CD8-positive, alpha-beta memory T cell (primary cell): ENCODE measurements at regions not wholly inside any gene's neighbourhood (a gene's known extent, or its start where the extent isn't known, plus 50 kb on each side); places are given as distances from the start of the nearest gene placed in this dataset.

Experiments
- CTCF ChIA-PET: fragments of 350-600 bp; sonication (Branson Sonifier 250); formaldehyde crosslinking; loops from one replicate; lab custom pipeline; 2021; ENCODE audit warnings: antibody characterized with exemption; lab: Charles Lee
- POLR2A ChIA-PET: fragments of 350-600 bp; sonication (Branson Sonifier 250); formaldehyde crosslinking; loops from one replicate; lab custom pipeline; 2021; ENCODE audit warnings: antibody characterized with exemption; lab: Charles Lee
- DNase-seq, 5 donors: peaks; one replicate each; pipeline versions ENCODE4 v3.0.0 to v3.0.0-alpha.2; 2020 to 2022; ENCODE audit warnings: mixed read lengths in 1 of 5
- H3K27ac ChIP-seq: one replicate; pipeline ENCODE4 v1.7.0; 2013; ENCODE audit warnings: low read depth, mild to moderate bottlenecking, low read length, moderate library complexity
- H3K27me3 ChIP-seq: 2 replicates; pipeline ENCODE4 v1.7.0; 2013; ENCODE audit warnings: low read length, mild to moderate bottlenecking; ENCODE audit not compliant: insufficient read depth, poor library complexity, severe bottlenecking
- H3K36me3 ChIP-seq: 2 replicates; pipeline ENCODE4 v1.7.0; 2013; ENCODE audit warnings: mild to moderate bottlenecking, low read length, moderate library complexity; ENCODE audit not compliant: insufficient read depth
- H3K4me1 ChIP-seq: 2 replicates; pipeline ENCODE4 v1.7.0; 2013; ENCODE audit warnings: mild to moderate bottlenecking, low read length, moderate library complexity; ENCODE audit not compliant: insufficient read depth
- H3K4me3 ChIP-seq: 2 replicates; pipeline ENCODE4 v1.7.0; 2013; ENCODE audit warnings: mild to moderate bottlenecking, low read length
- H3K9me3 ChIP-seq: 2 replicates; pipeline ENCODE4 v1.7.0; 2013; ENCODE audit warnings: mild to moderate bottlenecking, low read length
- H3K27ac Mint-ChIP-seq, 8 donors: one replicate each; pipeline ENCODE4 v1.8.0; 2020 to 2021; ENCODE audit warnings: mixed read lengths in 8 of 8, mild to moderate bottlenecking in 6 of 8, inconsistent platforms in 3 of 8, moderate library complexity in 3 of 8
- H3K27me3 Mint-ChIP-seq, 2 donors: one replicate each; pipeline ENCODE4 v1.8.0; 2020 to 2021; ENCODE audit warnings: mixed read lengths in 2 of 2, mild to moderate bottlenecking in 1 of 2, moderate library complexity in 1 of 2
- H3K36me3 Mint-ChIP-seq, 3 donors: one replicate each; pipeline ENCODE4 v1.8.0; 2020 to 2021; ENCODE audit warnings: mixed read lengths in 3 of 3, inconsistent platforms in 1 of 3, mild to moderate bottlenecking in 1 of 3
- H3K4me1 Mint-ChIP-seq, 3 donors: one replicate each; pipeline ENCODE4 v1.8.0; 2020 to 2021; ENCODE audit warnings: mixed read lengths in 3 of 3, inconsistent platforms in 1 of 3, mild to moderate bottlenecking in 1 of 3
- H3K4me3 Mint-ChIP-seq, 7 donors: one replicate each; pipeline ENCODE4 v1.8.0; 2020 to 2021; ENCODE audit warnings: mixed read lengths in 7 of 7, mild to moderate bottlenecking in 6 of 7, moderate library complexity in 4 of 7, inconsistent platforms in 2 of 7
- H3K9me3 Mint-ChIP-seq, 5 donors: one replicate each; pipeline ENCODE4 v1.8.0; 2020 to 2022; ENCODE audit warnings: mixed read lengths in 5 of 5, mild to moderate bottlenecking in 3 of 5, moderate library complexity in 2 of 5, inconsistent platforms in 1 of 5

DNA sequence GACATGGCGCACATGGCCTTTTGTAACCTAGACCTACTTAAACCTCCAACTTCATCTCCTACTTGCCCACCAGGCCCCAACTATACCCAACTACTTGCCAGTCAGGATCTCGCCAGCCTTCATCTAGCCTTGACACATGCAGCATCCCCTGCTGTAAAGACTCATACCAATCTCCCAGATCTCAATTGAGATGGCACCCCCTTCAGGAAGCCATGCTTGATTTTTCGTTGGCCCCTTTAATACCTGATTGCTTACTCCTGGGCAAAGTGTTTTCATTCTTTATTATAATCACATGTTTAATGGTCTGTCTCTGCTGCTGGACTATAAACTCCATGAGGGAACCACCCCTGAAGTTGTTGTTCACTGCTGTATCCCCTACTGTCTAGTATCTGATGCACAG, 150.8 kb downstream of the SOX2 start:
- no peaks in the 10 kb centered on the region for H3K4me1 ChIP-seq
- H3K36me3 ChIP-seq = no peaks in the 10 kb centered on the region
- H3K36me3 Mint-ChIP-seq = no peaks in the 10 kb centered on the region
- CTCF ChIA-PET = no interaction called here
- H3K4me3 ChIP-seq = no peak overlapping the region
- H3K27me3 Mint-ChIP-seq = no peaks in the 10 kb centered on the region
- no peak for DNase-seq
- POLR2A ChIA-PET = no interaction called here
- no peaks in the 10 kb centered on the region for H3K4me1 Mint-ChIP-seq
- no peak overlapping the region for H3K4me3 Mint-ChIP-seq
- H3K27ac ChIP-seq = no peak overlapping the region
- peaks cover 0 to 5% (median 0%) of the 10 kb centered on the region in 5 donors for H3K9me3 Mint-ChIP-seq
- no peak overlapping the region for H3K27ac Mint-ChIP-seq
- no peaks in the 10 kb centered on the region for H3K27me3 ChIP-seq
- H3K9me3 ChIP-seq = no peaks in the 10 kb centered on the region

DNA sequence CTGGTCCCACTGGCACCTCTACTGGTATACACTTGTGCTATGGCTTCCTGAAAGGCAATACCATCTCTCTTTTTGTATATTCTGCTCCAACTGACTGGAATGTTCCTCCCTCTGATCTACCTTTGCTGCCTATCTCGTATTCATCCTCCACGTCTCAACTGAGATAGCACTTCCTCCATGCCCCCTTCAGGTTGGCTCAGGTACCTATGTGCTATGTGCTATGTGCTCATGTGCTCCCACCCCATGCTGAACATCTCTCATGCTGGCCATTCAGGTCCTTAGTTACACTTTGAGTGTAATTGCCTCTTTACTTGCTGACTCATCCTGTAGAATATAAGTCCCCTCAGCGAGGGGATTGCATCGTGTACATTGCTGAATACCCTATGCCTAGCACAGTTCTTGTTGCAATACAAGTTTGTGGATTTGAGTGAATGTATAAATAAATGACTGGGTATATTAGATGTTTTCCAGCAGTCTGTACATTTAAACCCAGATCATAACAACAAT, 156.9 kb downstream of the SOX2 start:
- Mint-ChIP-seq H3K27ac (no peak overlapping the region), H3K27me3 (no peaks in the 10 kb centered on the region), H3K4me3 (no peak overlapping the region), H3K36me3 (no peaks in the 10 kb centered on the region), H3K9me3 (peaks cover 0 to 4% (median 0%) of the 10 kb centered on the region in 5 donors), H3K4me1 (no peaks in the 10 kb centered on the region)
- Histone ChIP-seq H3K4me1 (no peaks in the 10 kb centered on the region), H3K27me3 (no peaks in the 10 kb centered on the region), H3K36me3 (no peaks in the 10 kb centered on the region), H3K4me3 (no peak overlapping the region), H3K27ac (no peak overlapping the region), H3K9me3 (no peaks in the 10 kb centered on the region)
- POLR2A ChIA-PET = no interaction called here
- CTCF ChIA-PET = no interaction called here
- no peak for DNase-seq

DNA sequence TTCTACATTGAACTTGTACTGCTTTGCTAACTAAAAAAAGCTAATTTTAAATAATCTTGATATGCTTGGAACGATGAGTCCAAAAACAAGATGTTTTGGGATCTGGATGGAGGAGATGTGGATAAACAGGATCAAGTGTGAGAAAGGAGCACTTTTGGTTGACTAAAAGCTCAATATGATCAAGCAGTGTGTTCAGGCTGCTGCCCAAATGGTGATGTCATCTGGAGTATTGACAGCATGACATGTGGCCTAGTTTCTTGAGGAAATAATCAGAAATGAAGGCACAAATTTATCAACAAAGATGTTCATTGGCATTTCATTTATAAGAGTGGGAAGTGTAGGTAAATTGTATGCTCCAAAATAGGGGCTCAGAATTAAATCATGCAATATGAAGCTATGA, 161.2 kb downstream of the SOX2 start:
- no peaks in the 10 kb centered on the region for H3K27me3 ChIP-seq
- H3K27me3 Mint-ChIP-seq = no peaks in the 10 kb centered on the region
- CTCF ChIA-PET = no interaction called here
- no peaks in the 10 kb centered on the region for H3K4me1 ChIP-seq
- no peak overlapping the region for H3K4me3 ChIP-seq
- H3K36me3 ChIP-seq = no peaks in the 10 kb centered on the region
- no peaks in the 10 kb centered on the region for H3K9me3 ChIP-seq
- POLR2A ChIA-PET = no interaction called here
- peaks cover 0 to 4% (median 0%) of the 10 kb centered on the region in 5 donors for H3K9me3 Mint-ChIP-seq
- no peak overlapping the region for H3K27ac ChIP-seq
- DNase-seq = no peak
- no peaks in the 10 kb centered on the region for H3K4me1 Mint-ChIP-seq
- H3K36me3 Mint-ChIP-seq = no peaks in the 10 kb centered on the region
- no peak overlapping the region for H3K4me3 Mint-ChIP-seq
- no peak overlapping the region for H3K27ac Mint-ChIP-seq

DNA sequence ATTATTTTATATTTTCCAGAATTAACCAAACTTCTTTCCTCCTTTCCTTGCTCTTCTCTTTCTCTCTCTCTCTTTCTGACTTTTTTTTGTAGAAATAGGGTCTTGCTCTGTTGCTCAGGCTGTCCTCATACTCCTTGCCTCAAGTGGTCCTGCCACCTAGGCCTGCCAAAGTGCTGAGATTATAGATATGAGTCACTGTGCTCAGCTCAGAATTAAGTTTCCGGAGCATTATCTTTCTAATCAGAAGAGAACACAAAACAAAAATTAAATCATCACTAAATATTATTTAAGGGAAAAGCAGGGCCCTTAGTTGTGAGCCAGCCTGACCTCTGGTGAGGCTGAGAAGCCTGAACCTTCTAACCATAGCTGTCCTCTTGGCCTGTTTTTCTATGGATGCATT, 168.2 kb downstream of the SOX2 start:
- no peaks in the 10 kb centered on the region for H3K36me3 ChIP-seq
- H3K9me3 ChIP-seq = no peaks in the 10 kb centered on the region
- Mint-ChIP-seq H3K9me3 (peaks cover 0 to 4% (median 0%) of the 10 kb centered on the region in 5 donors), H3K27ac (no peak overlapping the region), H3K4me1 (no peaks in the 10 kb centered on the region), H3K4me3 (no peak overlapping the region), H3K27me3 (no peaks in the 10 kb centered on the region), H3K36me3 (no peaks in the 10 kb centered on the region)
- ChIA-PET CTCF (no interaction called here), POLR2A (no interaction called here)
- DNase-seq = no peak
- no peaks in the 10 kb centered on the region for H3K27me3 ChIP-seq
- H3K4me1 ChIP-seq = no peaks in the 10 kb centered on the region
- H3K27ac ChIP-seq = no peak overlapping the region
- H3K4me3 ChIP-seq = no peak overlapping the region

DNA sequence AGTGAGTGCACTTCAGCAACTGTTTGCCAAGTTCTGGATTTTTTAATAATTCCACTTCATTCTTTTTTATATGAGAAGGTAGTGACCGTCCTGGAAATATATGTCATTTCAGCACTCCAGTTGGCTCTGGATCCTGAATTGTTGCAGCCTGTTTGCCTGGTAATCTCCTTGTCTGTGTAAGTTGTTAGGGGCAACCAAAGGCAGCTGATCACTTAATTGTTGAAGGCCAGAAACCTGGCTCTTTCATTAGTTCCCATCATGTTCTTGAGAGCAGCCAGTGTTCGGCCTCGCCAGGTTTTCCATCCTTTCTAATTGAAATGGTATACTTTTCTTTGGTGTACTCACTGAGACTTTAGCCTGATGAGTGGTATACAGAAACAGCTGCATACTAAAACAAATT, 168.6 kb downstream of the SOX2 start:
- H3K36me3 Mint-ChIP-seq = no peaks in the 10 kb centered on the region
- H3K4me3 Mint-ChIP-seq = no peak overlapping the region
- no peaks in the 10 kb centered on the region for H3K27me3 ChIP-seq
- H3K4me3 ChIP-seq = no peak overlapping the region
- ChIA-PET POLR2A (no interaction called here), CTCF (no interaction called here)
- no peak overlapping the region for H3K27ac ChIP-seq
- DNase-seq = no peak
- peaks cover 0 to 4% (median 0%) of the 10 kb centered on the region in 5 donors for H3K9me3 Mint-ChIP-seq
- no peaks in the 10 kb centered on the region for H3K36me3 ChIP-seq
- H3K4me1 Mint-ChIP-seq = no peaks in the 10 kb centered on the region
- no peaks in the 10 kb centered on the region for H3K9me3 ChIP-seq
- no peaks in the 10 kb centered on the region for H3K27me3 Mint-ChIP-seq
- no peak overlapping the region for H3K27ac Mint-ChIP-seq
- H3K4me1 ChIP-seq = no peaks in the 10 kb centered on the region

DNA sequence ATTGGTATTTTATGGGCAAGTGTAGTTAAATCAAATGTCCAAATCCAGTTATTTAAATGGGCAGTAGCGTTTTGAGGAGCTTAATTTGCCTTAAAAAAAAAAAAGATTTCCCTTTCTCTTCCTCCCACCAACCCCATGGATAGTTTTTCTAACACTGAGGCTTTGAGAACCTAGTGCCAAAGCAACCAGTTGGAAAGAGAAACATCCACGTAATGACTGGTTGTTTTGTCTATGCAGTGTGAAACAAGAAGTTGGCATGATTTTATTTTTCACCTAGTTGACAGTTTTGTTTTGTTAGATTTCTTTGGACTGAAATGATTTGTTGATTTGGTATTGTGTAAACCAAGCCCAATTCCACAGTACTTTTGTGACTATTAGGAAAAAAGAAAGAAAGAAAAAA, 170.0 kb downstream of the SOX2 start:
- no peak for DNase-seq
- Mint-ChIP-seq H3K27me3 (no peaks in the 10 kb centered on the region), H3K27ac (no peak overlapping the region), H3K36me3 (no peaks in the 10 kb centered on the region), H3K9me3 (peaks cover 0 to 4% (median 0%) of the 10 kb centered on the region in 5 donors), H3K4me1 (no peaks in the 10 kb centered on the region), H3K4me3 (no peak overlapping the region)
- ChIA-PET POLR2A (no interaction called here), CTCF (no interaction called here)
- H3K4me3 ChIP-seq = no peak overlapping the region
- H3K27ac ChIP-seq = no peak overlapping the region
- H3K36me3 ChIP-seq = no peaks in the 10 kb centered on the region
- no peaks in the 10 kb centered on the region for H3K4me1 ChIP-seq
- H3K27me3 ChIP-seq = no peaks in the 10 kb centered on the region
- no peaks in the 10 kb centered on the region for H3K9me3 ChIP-seq

DNA sequence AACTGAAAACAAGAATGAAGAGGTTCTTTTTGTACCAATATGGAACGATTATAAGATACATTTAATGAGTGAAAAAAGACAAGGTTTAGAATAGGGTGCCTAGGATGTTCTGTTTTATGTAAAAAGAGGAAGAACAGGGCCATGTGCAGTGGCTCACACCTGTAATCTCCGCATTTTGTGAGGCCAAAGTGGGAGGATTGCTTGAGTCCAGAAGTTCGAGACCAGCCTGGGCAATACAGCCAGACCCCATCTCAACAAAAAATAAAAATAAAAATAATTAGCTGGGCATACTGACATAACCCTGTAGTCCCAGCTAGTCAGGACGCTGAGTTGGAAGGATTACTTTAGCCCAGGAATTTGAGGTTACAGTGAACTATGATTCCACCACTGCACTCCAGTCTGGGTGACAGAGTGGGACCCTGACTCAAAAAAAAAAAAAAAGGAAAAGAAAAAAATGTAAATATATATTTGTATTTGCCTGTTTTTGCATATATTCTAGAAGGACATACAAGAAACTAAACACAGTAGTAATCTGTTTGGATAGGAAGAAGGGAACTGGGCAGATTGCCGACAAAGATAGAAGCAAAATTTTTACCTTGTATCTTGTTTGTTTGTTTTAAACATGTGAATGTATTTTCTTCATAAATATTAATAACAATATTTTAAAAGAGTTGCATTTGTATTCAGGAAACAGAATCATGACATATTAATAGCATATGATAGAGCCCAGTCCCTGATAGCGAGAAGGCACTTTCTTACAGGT, 174.3 kb downstream of the SOX2 start:
- CTCF ChIA-PET = no interaction called here
- H3K4me3 ChIP-seq = no peak overlapping the region
- Mint-ChIP-seq H3K27ac (no peak overlapping the region), H3K36me3 (no peaks in the 10 kb centered on the region), H3K27me3 (peaks cover 0 to 2% of the 10 kb centered on the region in 2 donors), H3K4me3 (no peak overlapping the region), H3K9me3 (peaks cover 0 to 5% (median 4%) of the 10 kb centered on the region in 5 donors), H3K4me1 (no peaks in the 10 kb centered on the region)
- H3K27ac ChIP-seq = no peak overlapping the region
- H3K36me3 ChIP-seq = no peaks in the 10 kb centered on the region
- no peaks in the 10 kb centered on the region for H3K4me1 ChIP-seq
- POLR2A ChIA-PET = no interaction called here
- no peak for DNase-seq
- no peaks in the 10 kb centered on the region for H3K9me3 ChIP-seq
- no peaks in the 10 kb centered on the region for H3K27me3 ChIP-seq

DNA sequence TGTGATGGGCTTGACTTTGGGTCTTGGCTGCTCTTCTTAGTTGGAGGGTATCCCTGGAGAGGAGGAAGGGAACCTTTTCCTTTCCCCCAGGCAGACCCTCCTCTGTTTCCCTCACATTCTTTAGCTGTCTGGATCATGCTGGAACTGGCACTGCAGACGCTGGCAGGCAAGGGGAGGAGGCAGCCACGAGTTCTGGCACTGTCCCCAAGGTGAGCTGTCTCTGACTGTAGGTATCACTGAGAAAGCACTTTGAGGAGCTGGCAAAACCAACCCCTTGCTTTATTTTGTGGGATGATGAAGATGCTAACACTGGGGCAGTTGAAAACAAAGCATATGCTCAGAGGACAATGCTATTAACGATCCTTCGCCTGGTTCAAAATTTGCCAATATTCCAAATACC, 175.0 kb downstream of the SOX2 start:
- Histone ChIP-seq H3K27me3 (no peaks in the 10 kb centered on the region), H3K4me3 (no peak overlapping the region), H3K4me1 (no peaks in the 10 kb centered on the region), H3K27ac (no peak overlapping the region), H3K9me3 (no peaks in the 10 kb centered on the region), H3K36me3 (no peaks in the 10 kb centered on the region)
- Mint-ChIP-seq H3K9me3 (peaks cover 0 to 5% (median 2%) of the 10 kb centered on the region in 5 donors), H3K4me3 (no peak overlapping the region), H3K4me1 (no peaks in the 10 kb centered on the region), H3K27me3 (peaks cover 0 to 2% of the 10 kb centered on the region in 2 donors), H3K27ac (no peak overlapping the region), H3K36me3 (no peaks in the 10 kb centered on the region)
- ChIA-PET CTCF (no interaction called here), POLR2A (no interaction called here)
- no peak for DNase-seq
